ENCODE measurements at regions not wholly inside any gene's neighbourhood (a gene's known extent, or its start where the extent isn't known, plus 50 kb on each side); places are given as distances from the start of the nearest gene placed in this dataset.

DNA sequence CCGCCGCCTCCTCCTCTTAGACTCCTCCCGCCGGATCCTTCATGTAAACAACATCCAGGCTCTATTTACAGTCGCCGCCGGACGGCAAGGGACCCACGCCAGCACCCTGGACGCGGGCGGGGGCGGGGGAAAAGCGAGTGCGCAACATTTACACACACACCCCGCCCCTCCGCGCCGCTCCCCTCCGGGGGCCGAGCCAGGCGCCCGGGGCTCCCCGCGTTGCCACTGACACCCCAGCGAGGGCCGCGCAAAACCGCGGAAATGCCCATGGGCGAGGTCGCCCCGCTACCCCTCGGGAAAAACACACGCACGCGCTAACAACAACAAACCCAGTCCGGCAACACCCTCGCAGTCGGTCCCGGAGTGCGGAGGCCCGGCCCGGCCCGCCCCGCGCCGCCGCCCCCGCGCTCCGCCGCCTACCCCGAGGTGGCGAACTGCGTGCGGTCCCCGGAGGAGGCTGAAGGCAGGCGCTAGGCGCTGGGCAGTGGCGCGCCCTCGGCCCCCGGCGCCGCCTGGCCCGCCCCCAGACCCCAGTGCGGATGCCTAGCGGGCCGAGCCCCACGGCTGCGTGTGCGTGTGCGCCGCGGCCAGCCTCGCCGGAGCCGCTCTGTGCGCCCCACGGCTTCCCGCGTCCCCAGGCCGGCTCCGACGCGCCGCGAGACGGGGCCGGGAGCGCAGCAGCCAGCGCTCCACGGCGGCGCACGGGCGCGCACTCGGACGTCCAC lies 81.1 kb upstream of the AK4 start:
- H3K4me3 ChIP-seq (replicated peaks; ENCODE audit: low read depth, low read length): peak overlapping the region; percentile 82
- peak; percentile 88 for DNase-seq (ENCODE audit: low read depth)
- TF ChIP-seq CTCF (IDR thresholded peaks at IDR 0.05; ENCODE audit: low read length, missing control alignments): no peak

DNA sequence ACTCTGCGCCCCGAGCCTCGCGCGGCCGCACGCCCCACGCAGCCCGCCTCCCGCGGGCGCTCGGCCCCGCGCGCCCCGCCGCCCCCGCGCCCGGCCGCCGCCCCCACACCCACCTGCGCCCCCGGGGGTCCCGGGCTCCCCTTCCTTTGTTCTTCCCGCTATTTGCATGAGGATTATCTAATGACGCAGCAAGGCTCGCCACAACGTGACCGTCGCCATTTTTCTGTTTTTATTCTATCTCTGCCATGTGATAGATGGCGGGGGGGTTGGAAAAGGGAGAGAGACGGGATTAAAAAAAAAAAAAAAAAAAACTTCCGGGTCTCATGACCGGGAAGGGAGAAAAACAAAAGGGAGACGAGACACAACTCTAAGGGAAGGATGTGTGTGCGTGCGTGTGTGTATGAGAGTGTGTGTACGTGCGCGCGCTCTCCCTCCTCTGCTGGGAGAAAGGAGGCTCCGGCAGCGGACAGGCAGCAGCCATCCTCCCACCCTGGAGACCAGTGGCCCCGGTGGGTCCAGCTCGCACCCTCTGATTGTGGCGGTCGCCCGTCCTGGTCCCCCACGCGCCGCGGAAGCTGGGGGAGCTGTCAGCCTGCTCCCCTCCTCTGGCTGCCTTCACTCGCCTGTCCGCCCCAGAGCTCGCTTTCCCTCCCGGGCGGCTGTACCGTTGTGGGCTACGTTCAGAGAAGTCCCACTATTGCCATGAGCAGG lies 80.4 kb upstream of the AK4 start:
- peak overlapping the region; percentile 82 for H3K4me3 ChIP-seq (replicated peaks; ENCODE audit: low read depth, low read length)
- DNase-seq (ENCODE audit: low read depth): peak; percentile 90
- TF ChIP-seq CTCF (IDR thresholded peaks at IDR 0.05; ENCODE audit: low read length, missing control alignments): no peak

DNA sequence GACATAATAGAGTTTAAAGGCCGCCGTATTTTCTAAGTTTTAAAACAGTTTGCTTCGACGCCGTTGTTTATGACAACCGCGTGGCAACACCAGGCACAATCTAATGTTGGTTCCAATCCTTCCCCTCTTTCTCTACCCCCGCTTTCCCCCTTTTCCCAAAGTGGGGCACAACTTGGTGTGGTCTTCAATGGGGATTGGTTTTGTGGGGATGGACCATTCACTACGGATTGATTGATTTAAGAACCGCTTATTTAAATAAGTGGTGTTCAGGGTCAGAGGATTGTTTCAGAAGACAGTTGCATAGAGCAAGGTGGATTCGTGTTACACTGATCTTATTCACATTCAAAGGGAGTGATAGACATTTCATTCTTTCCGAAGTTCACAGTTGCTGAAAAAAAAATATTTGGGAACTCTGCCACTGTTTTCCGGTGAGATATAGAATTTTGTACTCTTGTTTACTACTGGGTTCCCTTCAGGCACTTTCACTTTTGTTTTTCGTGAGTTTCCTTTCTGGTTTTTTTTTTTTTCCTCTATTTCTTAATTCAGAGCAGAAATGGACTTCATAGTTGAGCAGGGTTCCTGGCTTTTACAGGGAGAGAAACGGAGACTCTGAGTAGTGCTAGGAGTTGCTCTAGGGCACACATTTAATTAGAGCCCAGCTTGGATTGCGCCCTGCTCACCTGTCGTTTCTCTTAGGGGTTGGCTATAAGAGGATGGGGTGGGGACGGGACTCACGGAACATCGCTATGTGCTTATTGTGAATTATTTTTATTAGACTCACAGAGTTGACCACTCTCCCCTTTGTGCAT lies 79.6 kb upstream of the AK4 start:
- DNase-seq (ENCODE audit: low read depth): peak; percentile 54
- TF ChIP-seq CTCF (IDR thresholded peaks at IDR 0.05; ENCODE audit: low read length, missing control alignments): no peak
- peak overlapping the region; percentile 82 for H3K4me3 ChIP-seq (replicated peaks; ENCODE audit: low read depth, low read length)

DNA sequence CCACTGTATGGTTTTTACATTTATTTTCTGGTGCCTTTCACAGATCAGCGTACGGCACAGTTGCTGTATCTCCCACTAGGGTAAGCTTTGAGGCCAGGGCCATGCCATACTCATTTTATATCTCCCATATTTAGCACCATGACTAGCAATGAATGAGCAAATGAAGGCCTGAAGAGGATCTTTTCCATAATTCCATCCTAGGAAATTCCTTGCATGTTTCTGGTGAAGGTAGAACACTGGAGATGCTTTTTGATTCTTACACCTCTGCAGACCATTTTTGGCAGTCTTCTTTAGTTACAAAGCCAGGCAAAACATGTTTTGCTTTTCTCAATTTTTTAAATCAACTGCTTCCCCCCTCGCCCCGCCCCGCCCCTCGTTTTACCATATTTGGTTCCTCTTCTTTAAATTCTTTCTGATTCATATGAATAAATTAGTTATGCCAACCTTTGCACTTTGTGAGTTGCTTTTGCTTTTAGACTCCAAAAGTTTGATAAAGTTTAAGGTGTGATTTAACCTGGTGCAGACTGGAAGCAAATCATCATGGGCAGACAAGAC lies 78.9 kb upstream of the AK4 start:
- DNase-seq (ENCODE audit: low read depth): no peak
- peak overlapping the region; percentile 82 for H3K4me3 ChIP-seq (replicated peaks; ENCODE audit: low read depth, low read length)
- no peak for TF ChIP-seq CTCF (IDR thresholded peaks at IDR 0.05; ENCODE audit: low read length, missing control alignments)

DNA sequence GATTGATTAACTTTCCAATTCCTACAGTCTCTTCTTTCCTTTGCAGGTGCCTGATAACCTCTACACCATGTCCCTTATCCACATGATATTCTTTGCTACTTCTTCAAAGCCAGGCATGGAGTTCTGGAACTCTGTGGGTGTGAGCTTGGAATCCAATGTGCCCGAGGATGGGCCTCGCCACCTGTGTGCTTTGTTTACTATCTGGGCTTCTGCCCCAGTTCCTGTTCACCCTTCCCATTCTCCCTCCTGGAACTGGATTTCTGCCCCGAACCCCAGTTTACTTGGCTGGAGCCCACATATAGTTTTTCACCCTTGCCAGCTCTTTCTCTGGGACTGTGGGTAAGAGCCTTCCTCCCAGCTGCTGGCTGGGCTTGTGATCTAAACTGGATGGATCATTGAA lies 75.2 kb upstream of the AK4 start:
- DNase-seq (ENCODE audit: low read depth): no peak
- no peak for TF ChIP-seq CTCF (IDR thresholded peaks at IDR 0.05; ENCODE audit: low read length, missing control alignments)
- H3K4me3 ChIP-seq (replicated peaks; ENCODE audit: low read depth, low read length): no peak overlapping the region

DNA sequence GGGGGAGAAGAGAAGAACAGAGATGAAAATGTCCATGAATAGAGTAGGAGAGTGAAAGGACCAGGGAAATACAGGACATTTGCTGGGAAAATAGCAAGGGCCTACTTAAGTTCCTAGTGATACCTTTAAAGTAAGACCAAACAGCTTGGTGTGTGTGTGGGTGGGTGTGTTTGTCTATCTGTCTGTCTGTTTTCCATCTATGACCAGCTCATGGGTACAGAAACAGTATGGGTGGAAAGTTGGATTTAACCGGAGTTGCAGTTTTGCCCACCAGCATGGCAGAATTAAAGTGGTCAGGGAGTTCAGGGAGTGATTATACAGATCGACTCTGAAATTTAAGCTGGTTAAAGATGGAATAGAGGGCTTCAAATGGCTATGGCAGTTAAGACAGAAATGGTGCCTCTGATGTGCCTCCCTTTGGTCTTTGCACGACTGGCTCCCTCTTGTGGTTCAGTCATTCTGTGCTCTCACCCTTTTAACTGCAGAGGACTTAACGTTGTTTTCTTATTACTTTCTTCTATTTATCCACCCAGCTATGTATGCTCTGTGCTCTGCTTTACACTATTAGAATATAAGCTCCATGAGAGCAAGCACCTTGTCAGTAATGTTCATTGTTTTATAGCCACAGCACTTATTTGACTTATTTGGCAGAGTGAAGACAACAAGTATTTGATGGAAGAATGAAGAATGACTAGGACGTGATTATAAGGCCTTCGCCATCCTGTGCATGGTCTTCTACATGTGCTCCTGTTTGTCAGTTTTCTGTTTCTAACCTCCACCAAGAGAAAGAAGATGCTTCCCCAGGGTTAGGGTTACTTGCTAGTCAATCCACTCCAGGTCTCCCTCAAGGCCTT lies 72.7 kb upstream of the AK4 start:
- H3K4me3 ChIP-seq (replicated peaks; ENCODE audit: low read depth, low read length): no peak overlapping the region
- TF ChIP-seq CTCF (IDR thresholded peaks at IDR 0.05; ENCODE audit: low read length, missing control alignments): peak; percentile 91
- DNase-seq (ENCODE audit: low read depth): peak; percentile 85
